Right lobe of liver (tissue), 6 donors: ENCODE measurements at regions not wholly inside any gene's neighbourhood (a gene's known extent, or its start where the extent isn't known, plus 50 kb on each side); places are given as distances from the start of the nearest gene placed in this dataset.

Source experiments
- ATAC-seq, 4 donors: fragments of 200-7000 bp; cut with Tn5 transposase; one replicate each; pipeline ENCODE4 v1.9.1; 2020; ENCODE audit warnings: mild to moderate bottlenecking in 4 of 4, moderate library complexity in 4 of 4
- DNase-seq, 3 donors: peaks; one replicate each; pipeline ENCODE4 v3.0.0-alpha.2; 2020
- H3K27ac ChIP-seq, 3 donors: fragments of 200-600 bp; one replicate each; pipeline ENCODE4 v1.8.0; 2022
- H3K27me3 ChIP-seq, 2 donors: fragments of 200-600 bp; one replicate each; pipeline ENCODE4 v1.8.0; 2022
- H3K36me3 ChIP-seq, 4 donors: fragments of 200-600 bp; sonication (generic) in 1 of 4; one replicate each; pipeline versions ENCODE4 v1.5.1 to v1.8.0; 2017 to 2022; ENCODE audit warnings: control low read depth in 1 of 4
- H3K4me1 ChIP-seq, 4 donors: fragments of 200-600 bp; sonication (generic) in 1 of 4; one replicate each; pipeline versions ENCODE4 v1.5.1 to v1.8.0; 2017 to 2022; ENCODE audit warnings: control low read depth in 1 of 4
- H3K4me3 ChIP-seq, 3 donors: fragments of 200-600 bp; one replicate each; pipeline ENCODE4 v1.8.0; 2022
- H3K9me3 ChIP-seq, 4 donors: fragments of 200-600 bp; sonication (generic) in 1 of 4; one replicate each; pipeline versions ENCODE4 v1.5.1 to v1.8.0; 2017 to 2022; ENCODE audit warnings: control low read depth in 1 of 4
- POLR2A ChIP-seq: fragments of 450-650 bp; IDR thresholded peaks from one replicate; pipeline ENCODE4 v1.6.1; 2017; ENCODE audit warnings: antibody characterized with exemption, mild to moderate bottlenecking
- WGBS: methylation state at CpG from one replicate; pipeline ENCODE4 v1.1.6; 2018; ENCODE audit warnings: low coverage, low lambda C conversion rate; ENCODE audit not compliant: insufficient coverage; ENCODE audit errors: missing lambda C conversion rate; 5-methylcytosine and 5-hydroxymethylcytosine counted together
- intact Hi-C, 2 donors: fragments of 100-400 bp; cut with DNase I; formaldehyde crosslinking; loops; one replicate each; pipeline versions ENCODE4 v1.11.2 to v1.14.1; 2022
- TF ChIP-seq, protein P1 (sequence below), 4 donors: fragments of 200-600 bp in 3 of 4; fragments of 450-650 bp in 1 of 4; IDR thresholded peaks; one replicate each; pipeline versions ENCODE4 v1.5.1 to v1.8.0; 2016 to 2022; ENCODE audit warnings: antibody characterized with exemption in 4 of 4, mild to moderate bottlenecking in 2 of 4
- donor health status: DM: no; HTN: yes; CAD: no.
- donor health status: DM: no; HTN: no; CAD: no.
- donor health status: DM: no; HTN: no; CAD: no.
- donor health status: DM: no; HTN: yes; CAD: no.
- donor health status: DM: no; HTN: yes; CAD: no.

DNA sequence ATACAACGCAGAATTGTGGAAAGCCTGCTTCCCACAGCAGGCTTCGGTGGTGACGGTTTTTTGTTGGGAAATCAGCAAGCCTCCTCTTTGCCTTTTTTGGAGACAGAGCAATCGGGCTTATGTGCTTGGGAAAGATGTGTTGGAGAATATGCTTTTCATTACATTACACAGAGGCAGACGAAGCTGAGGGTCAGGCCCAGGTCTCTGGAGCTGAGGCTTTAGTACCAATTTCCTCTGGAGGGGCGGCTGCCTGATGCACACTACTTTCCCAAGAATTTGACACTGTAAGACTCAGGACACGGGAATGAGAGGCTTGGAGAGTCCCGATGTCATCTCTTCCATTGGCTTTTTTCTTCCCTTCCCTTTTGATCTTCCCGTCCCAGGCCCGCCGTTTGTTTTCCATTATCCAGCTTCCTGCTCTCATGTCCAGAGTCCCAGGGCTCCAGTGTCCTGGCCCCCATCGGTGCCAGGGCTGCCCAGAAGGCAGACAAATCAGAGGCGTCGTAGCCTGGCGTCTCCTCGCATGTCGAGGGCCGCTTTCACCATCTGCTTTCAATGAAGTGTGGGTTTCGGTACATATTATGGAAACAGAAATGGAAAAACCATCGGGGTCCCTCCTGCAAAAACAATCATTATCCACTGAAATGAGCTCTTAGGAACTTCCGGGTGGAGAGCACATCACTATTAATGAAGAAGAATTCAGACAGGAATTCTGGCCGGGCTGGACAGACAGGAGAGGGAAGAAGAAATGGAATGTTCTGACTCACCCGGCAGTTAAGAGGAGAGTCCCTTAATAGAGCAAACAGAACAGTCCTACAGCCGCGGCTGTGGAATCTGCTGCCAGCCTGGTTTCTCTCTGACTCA lies 123.0 kb upstream of the JCAD start:
- TF ChIP-seq POLR2A = no peak
- ATAC-seq (no peak), DNase-seq (no peak)
- no peaks in the 10 kb centered on the region for H3K27me3 ChIP-seq
- no peaks in the 10 kb centered on the region for H3K36me3 ChIP-seq
- intact Hi-C loops = no loop called here
- H3K4me3 ChIP-seq = no peak overlapping the region
- H3K9me3 ChIP-seq = no peaks in the 10 kb centered on the region
- no peak overlapping the region for H3K27ac ChIP-seq
- WGBS = 69% methylated on average over 20 of the region's 25 CpGs
- peaks cover 0 to 10% (median 0%) of the 10 kb centered on the region in 4 donors for H3K4me1 ChIP-seq

DNA sequence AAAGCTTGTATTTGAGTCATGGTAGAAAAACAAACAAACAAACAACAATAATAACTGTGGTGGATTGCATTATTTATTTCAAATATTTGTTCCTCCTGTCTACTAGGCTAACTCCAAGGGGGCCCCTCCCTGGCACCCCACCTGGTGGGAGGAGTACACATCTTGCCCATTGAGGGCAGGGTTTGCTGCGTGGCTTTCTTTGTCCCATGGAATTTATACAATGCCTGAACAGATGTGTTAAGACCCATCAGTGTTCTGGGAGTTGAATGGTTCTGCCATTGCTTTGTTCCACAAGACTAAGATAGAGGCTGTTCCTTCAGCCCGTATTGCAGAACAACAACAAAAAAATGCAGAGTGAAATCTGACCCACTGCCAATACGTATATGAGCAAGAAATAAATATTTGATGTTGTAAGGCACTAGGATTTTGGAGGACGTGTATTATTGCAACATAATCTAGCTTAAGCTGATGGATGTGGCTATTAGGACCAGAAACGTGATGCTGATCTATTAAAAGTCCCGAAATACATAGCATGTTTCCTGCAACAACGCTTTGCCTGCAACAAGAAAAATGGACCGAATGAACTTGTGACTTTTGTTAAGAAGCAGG lies 119.1 kb upstream of the JCAD start:
- no peaks in the 10 kb centered on the region for H3K36me3 ChIP-seq
- TF ChIP-seq, protein P1, sequence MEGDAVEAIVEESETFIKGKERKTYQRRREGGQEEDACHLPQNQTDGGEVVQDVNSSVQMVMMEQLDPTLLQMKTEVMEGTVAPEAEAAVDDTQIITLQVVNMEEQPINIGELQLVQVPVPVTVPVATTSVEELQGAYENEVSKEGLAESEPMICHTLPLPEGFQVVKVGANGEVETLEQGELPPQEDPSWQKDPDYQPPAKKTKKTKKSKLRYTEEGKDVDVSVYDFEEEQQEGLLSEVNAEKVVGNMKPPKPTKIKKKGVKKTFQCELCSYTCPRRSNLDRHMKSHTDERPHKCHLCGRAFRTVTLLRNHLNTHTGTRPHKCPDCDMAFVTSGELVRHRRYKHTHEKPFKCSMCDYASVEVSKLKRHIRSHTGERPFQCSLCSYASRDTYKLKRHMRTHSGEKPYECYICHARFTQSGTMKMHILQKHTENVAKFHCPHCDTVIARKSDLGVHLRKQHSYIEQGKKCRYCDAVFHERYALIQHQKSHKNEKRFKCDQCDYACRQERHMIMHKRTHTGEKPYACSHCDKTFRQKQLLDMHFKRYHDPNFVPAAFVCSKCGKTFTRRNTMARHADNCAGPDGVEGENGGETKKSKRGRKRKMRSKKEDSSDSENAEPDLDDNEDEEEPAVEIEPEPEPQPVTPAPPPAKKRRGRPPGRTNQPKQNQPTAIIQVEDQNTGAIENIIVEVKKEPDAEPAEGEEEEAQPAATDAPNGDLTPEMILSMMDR (IDR thresholded peaks at IDR 0.05) = no peak
- TF ChIP-seq POLR2A = no peak
- H3K27ac ChIP-seq = no peak overlapping the region
- H3K27me3 ChIP-seq = no peaks in the 10 kb centered on the region
- no peaks in the 10 kb centered on the region for H3K4me1 ChIP-seq
- DNase-seq (no peak), ATAC-seq (no peak)
- 25% methylated on average over 7 of the region's 8 CpGs for WGBS
- intact Hi-C loops = no loop called here
- H3K9me3 ChIP-seq = no peaks in the 10 kb centered on the region
- H3K4me3 ChIP-seq = no peak overlapping the region

DNA sequence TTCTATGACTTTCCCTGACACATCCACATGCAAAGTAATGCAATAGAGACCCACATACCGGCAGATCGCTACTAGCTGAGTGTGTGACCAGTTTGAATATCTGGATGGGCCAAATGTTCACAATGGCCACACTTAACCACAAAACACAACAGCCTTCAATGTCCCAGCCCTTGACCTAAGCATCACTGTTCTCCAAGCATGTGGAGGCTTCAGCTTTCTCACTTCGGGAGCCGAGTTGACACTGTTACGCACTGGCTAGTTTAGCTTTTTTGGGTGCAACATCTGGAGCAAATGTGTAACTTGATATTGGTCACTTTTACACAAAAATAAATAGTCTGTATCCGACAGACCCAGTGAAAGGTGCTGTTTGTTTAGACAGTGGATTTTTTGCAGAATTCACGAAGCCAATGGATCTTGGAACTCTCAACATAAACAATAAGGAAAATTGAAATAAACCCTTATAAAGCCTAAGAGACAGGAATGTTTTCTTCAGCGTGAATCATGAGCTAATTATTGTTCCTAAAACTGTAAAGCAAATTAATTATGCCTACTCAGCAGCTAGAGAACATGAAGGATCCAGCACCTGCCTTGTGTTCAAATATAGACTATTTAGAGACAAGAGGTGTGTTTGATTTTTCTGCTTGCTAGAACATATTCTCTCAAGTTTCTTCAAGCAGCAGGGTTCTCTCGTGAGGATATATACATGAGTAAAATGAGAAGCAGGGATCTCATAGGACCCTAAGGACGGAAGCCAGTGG lies 117.6 kb upstream of the JCAD start:
- no peaks in the 10 kb centered on the region for H3K4me1 ChIP-seq
- WGBS = 83% methylated on average over 10 of the region's 10 CpGs
- no peaks in the 10 kb centered on the region for H3K36me3 ChIP-seq
- no peaks in the 10 kb centered on the region for H3K27me3 ChIP-seq
- no peak for DNase-seq
- no peak for TF ChIP-seq POLR2A
- TF ChIP-seq, protein P1 (IDR thresholded peaks at IDR 0.05) = no peak
- H3K4me3 ChIP-seq = no peak overlapping the region
- no peak for ATAC-seq
- H3K9me3 ChIP-seq = no peaks in the 10 kb centered on the region
- no peak overlapping the region for H3K27ac ChIP-seq
- intact Hi-C loops = no loop called here

DNA sequence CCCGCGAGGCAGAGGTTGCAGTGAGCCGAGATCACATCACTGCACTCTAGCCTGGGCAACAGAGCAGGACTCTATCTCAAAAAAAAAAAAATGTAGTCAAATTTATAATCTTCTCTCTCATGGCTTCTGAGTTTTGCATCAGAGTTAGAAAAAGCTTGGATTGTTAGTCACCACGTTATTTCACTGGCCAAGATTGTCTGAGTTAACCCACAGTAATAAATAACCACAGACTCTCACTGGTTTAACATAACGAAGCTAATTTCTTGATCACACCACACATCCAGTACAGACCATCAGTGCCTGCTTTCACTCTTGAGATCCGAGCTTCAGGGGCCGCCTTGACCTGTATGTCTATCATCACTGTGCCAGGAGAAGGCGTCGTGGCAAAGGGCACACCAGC lies 116.8 kb upstream of the JCAD start:
- H3K4me3 ChIP-seq = no peak overlapping the region
- H3K27ac ChIP-seq = no peak overlapping the region
- ATAC-seq = no peak
- no peaks in the 10 kb centered on the region for H3K27me3 ChIP-seq
- 72% methylated on average over 8 of the region's 9 CpGs for WGBS
- DNase-seq = no peak
- H3K4me1 ChIP-seq = no peaks in the 10 kb centered on the region
- TF ChIP-seq POLR2A = no peak
- TF ChIP-seq, protein P1 (IDR thresholded peaks at IDR 0.05) = no peak
- H3K9me3 ChIP-seq = no peaks in the 10 kb centered on the region
- H3K36me3 ChIP-seq = no peaks in the 10 kb centered on the region
- intact Hi-C loops = no loop called here

DNA sequence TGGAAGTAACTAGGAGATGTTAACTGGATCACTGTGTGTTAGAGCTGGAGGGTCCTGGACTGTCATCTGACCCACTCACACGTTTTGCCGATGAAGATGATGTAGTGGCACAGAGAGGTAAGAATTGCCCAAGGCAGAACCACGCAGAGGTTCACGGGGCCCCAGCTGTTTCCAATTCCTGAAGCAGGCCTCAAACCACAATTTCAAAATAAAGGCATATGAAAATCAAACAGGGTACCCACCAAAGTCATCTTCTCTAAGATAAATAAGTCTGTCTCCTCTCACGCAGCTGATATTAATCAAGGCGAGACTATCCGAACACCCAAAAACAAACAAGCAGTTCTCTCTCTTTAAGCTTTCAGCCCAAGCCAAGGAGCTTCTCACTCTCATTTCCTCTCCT lies 113.3 kb upstream of the JCAD start:
- no peak overlapping the region for H3K4me3 ChIP-seq
- ATAC-seq (no peak), DNase-seq (no peak)
- intact Hi-C loops = no loop called here
- H3K9me3 ChIP-seq = no peaks in the 10 kb centered on the region
- H3K27me3 ChIP-seq = no peaks in the 10 kb centered on the region
- H3K27ac ChIP-seq = no peak overlapping the region
- WGBS = 80% methylated on average over 5 of the region's 7 CpGs
- H3K36me3 ChIP-seq = no peaks in the 10 kb centered on the region
- no peaks in the 10 kb centered on the region for H3K4me1 ChIP-seq
- TF ChIP-seq, protein P1 (IDR thresholded peaks at IDR 0.05) = no peak
- no peak for TF ChIP-seq POLR2A
